ENCODE measurements at regions not wholly inside any gene's neighbourhood (a gene's known extent, or its start where the extent isn't known, plus 50 kb on each side); places are given as distances from the start of the nearest gene placed in this dataset.

DNA sequence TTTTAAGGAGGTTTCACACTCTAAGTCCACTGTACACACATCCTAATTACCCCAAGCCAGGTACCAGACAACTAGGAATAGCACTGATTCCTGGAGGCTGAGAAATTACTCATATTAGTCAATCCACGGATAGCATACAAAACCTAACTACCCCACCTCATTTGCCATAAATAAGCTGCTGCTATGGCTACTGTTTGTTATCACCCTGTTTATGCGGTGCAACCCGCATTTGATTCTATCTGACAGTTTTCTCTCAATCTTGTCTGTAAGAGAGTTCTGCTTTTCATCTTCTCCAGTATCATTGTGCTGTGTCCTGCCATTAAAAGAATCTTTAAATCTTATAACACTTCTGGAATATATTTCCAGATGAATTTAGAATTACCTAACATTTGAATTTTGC is 1496.5 kb downstream of the PLA2G4A start:
- FAIRE-seq = no peak

DNA sequence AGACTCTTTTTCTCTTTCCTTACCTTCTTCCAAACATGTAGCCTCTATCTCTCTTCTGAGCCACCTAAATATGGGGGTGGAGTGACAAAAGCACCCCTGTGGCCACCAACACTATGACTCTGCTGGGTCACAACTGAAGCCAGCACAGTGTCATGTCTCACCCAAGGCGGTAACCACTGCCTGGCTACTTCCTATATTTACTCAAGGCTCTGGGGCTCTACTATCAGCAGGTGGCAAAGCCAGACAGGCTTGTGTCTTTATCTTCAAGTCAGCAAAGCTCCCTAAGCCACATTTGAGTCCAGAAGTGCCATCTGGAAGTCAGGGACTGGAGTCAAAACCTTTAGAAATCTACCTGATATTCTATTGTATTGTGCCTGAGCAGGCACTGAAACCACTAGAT is 1515.2 kb downstream of the PLA2G4A start:
- no peak for FAIRE-seq
- DNase-seq (ENCODE audit: insufficient read length, low spot score) = no peak

More for the DNA sequence above, 1496.5 kb downstream of the PLA2G4A start:
- DNase-seq (ENCODE audit: insufficient read length, low spot score) = no peak

DNA sequence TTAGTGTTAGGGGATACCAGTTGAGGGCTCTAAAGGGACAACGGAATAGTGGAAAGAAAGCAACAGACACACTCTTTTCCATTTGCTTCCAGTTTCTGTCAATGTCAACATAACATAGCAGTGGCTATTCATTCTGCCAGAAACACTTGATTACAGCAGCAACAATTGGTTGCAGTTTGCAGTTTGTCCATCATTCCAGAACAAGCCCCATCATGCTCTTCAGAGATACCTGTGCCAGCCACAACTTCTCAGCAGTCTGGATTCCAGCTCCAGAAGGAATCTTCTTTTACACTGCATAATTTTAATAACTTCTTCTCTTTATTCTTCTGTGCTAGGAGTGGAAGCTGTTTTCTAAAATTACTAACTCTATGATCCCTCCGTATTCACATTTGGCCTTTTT is 1521.4 kb downstream of the PLA2G4A start:
- no peak for DNase-seq (ENCODE audit: insufficient read length, low spot score)
- no peak for FAIRE-seq

DNA sequence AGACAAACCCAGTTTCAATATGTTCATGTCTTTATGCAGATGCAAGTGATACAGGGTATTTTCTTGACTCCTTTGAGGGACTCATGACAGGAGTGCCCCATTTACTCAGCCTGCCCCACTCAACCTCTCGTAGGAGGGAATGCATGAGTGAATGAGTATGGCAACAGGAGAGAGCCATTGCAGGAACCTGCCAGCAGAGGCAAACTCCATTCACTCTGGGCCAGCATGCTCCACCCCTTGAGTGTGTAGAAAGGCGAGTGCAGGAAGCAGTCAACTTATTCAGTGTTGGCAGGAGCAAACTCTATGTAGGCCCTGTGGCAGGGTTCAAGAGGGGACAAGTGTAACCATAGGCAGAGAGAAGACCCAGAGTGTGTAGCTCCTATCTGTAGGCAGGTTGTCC is 1526.3 kb downstream of the PLA2G4A start:
- FAIRE-seq = no peak

DNA sequence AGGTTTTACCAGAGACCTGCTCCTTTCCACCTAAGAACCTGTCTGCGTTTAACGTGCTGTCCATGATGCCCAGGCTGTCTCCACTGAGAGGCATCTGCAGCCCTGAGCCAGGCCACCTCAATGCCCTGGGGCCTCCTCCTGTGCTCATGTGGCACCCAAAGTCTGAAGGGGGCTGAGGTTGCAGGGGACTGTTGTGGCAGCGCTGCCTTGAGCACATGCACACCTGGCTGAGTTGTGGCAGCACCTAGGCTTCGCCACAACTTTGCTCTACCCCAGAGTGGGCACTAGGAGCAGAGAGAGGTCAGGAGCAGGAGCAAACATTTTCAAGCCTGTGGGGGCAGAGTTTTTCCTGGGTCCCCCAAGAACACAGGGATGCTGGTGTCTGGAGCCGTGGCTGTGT is 1527.1 kb downstream of the PLA2G4A start:
- DNase-seq (ENCODE audit: insufficient read length, low spot score) = no peak

More for the DNA sequence above, 1526.3 kb downstream of the PLA2G4A start:
- DNase-seq (ENCODE audit: insufficient read length, low spot score) = no peak

DNA sequence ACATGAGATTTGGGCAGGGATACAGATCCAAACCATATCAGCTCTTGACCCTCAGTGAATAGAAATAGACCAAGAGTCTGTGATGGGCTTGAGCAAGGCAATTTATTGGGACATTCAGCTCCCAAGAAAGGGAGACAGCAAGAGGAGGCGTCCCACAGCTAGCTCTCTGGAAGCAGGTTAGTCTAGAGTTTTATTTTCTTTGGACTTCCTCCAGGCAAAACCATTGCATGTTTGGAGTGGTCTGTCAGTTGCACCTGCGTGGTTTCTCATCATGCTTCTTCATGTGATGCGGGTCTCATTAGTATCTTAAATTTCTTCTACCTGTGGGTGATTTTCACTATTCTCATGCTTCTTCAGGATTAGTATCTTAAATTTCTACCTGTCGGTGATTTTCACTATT is 1530.6 kb downstream of the PLA2G4A start:
- DNase-seq (ENCODE audit: insufficient read length, low spot score) (no peak), FAIRE-seq (no peak)

More for the DNA sequence above, 1527.1 kb downstream of the PLA2G4A start:
- no peak for FAIRE-seq

DNA sequence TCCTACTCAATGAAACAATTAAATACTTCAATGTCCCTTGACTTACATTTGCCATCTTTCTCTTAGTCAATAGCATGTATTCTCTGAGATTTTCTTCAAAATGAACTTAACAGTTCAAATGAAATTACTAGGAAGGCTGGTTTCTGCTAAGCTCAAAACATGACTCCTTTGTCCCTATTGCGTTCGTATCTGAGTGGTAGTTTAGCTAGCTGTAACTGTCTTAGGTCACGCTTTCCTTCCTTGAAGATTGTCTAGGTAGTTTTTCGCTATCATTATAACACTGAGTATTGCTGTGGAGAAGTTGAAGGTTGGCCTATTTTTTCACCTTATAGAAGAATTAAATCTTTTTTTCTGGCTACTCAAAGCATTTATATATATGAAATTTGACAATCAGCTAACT is 1535.2 kb downstream of the PLA2G4A start:
- no peak for DNase-seq (ENCODE audit: insufficient read length, low spot score)
- no peak for FAIRE-seq

DNA sequence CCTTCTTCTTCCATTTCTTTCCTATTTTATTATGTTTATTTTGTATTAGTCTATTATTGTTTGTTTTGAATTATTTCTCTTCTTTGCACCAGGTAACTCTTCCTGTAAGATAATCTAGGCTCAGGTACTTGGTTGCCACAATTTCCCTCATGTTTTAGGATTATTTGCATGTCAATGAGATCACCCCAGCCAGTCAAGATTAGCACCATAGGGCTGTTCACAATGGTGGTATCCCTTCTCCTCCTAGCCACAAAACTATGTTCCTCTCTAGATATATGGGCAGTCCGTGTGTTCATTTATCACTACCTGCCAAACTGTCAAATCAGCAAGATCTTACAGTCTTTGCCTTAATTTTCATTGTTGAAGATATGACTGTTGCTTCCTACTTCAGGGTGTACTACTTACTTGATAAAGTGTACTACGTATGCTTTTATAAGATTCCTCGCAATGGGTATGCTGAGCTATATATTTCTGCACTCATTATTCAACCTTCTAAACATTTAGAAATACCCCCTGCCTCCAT is 1536.2 kb downstream of the PLA2G4A start:
- DNase-seq (ENCODE audit: insufficient read length, low spot score) (no peak), FAIRE-seq (no peak)

DNA sequence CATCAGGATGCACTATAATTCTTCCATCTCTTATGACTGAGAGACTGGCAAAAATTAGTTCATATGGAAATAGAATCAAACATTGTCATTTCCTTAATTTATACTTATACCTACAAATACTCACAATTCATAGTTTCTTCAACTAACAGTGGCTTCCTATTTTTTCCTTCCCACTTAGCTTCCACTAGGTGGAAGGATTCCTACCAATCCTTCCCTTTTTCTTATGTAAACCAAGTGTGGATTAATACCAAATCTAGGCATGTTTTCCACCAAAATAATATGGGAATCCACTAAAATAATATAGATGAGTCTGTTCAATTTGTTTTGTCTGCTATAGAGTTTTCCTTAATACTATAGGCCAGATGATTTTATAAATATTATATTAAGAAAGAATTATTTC is 1537.1 kb downstream of the PLA2G4A start:
- FAIRE-seq = no peak
- DNase-seq (ENCODE audit: insufficient read length, low spot score) = no peak

DNA sequence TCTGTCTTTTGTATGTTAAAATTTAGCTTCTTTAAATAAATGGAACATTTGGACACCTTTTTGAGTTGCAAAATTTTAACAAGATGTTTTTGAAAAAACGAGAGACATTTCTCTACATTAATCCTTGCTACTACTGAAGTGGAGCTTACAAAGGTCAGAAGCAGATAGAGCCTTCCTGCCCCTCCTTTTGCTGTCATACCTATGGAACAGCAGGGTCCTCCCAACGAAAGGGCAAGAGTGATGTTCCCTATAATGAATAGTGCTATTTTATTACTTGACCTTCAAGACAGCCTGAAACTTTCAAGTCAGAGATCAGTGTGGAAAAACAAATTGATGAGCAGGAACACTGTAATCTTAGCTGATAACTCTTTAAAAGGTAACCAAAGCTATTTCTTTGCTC is 1538.9 kb downstream of the PLA2G4A start:
- DNase-seq (ENCODE audit: insufficient read length, low spot score) (no peak), FAIRE-seq (no peak)

DNA sequence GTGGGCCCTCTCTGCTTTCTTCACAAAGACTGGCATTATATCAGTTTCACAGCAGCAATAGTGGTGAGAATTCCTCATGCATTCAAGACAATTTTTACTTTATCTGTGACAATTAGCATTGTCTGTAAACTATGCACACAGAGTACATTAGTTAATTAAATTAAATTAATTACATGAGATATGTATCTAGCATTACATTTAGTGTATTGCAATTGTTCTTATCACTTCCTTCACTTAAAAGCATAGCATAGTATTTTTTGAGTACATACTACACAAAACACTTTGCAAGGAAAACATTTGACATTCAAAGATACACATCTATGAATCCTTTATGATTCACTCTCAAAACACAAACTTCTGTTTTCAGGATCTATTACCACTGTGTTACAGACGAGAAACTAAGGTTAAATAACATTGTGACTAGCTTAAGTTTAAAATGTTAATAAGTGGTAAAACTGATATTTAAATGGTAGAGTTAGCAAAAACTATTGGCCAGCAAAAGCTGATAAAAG is 1542.6 kb downstream of the PLA2G4A start:
- no peak for DNase-seq (ENCODE audit: insufficient read length, low spot score)
- FAIRE-seq = no peak

DNA sequence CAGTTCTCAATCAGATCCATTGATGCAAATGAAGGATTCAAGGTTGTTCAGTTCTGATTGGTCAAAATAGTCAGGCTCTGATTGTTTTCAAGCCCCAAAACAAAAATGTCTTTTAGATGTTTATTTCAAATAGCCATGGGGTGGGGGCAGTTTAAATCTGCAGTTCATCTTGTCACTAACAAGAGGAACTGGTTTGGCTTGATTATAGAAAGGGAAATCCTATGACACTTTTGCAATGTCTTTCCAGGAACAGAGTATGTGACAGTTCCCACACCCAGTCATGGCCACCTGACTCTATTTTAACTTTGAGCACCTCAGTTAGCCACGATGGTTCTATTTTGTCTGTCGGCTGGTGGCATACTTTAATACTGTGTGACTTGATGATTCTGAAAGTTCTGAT is 1544.1 kb downstream of the PLA2G4A start:
- DNase-seq (ENCODE audit: insufficient read length, low spot score) (no peak), FAIRE-seq (no peak)

DNA sequence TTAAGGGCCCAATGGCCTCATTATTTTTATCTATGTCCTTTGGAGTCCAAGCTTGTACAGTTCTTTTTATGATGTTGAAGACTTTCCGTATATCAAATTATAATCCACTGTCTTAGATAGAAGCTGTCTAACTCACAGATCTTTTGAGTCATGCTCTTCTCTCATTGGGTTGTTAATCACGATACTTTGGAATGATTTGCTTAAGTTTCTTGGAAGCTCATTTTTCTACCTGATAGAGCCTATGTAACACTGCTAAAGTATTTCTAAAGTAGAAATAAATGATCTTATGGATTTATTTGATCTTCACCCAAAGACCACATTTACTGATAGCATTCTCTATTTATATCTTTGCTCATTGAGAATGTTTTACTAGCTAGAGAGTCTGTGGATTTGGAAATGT is 1554.1 kb downstream of the PLA2G4A start:
- DNase-seq (ENCODE audit: insufficient read length, low spot score) (no peak), FAIRE-seq (no peak)

DNA sequence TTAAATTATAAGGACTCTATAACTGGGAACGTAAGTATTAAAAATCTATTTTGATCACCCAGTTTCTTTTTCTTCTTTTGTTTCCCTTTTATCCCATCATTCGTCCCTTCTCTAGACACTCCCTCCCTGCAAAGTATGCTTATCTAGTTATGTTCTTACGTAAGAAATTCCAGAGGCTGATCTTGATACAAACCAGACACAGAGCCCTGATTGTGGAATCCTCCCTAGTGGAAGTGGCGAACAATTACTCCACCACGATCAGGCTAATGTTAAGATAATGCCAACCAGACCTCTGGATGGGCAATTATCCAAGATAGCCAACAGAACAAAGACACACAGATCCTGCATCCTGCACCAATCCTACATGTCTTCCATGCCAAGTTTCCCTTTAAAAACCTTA is 1557.4 kb downstream of the PLA2G4A start:
- FAIRE-seq (no peak), DNase-seq (ENCODE audit: insufficient read length, low spot score) (no peak)

DNA sequence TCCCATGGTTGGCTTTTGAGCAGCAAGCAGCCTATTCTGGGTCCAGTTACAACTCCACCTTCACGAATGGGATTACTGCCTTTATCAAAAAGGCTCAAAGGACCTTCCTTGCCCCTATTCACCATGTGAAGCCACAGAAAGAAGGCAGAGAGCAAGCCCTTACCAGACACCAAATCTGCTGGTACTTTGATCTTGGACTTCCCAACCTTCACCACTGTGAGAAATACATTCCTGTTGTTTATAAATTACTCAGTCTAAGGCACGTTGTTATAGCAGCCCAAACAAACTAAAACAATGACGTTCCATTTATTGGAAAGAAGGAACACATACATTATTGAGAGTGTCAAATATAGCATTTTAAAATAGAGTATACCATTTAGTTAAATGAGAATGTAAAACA is 1557.9 kb downstream of the PLA2G4A start:
- DNase-seq (ENCODE audit: insufficient read length, low spot score) (no peak), FAIRE-seq (no peak)

DNA sequence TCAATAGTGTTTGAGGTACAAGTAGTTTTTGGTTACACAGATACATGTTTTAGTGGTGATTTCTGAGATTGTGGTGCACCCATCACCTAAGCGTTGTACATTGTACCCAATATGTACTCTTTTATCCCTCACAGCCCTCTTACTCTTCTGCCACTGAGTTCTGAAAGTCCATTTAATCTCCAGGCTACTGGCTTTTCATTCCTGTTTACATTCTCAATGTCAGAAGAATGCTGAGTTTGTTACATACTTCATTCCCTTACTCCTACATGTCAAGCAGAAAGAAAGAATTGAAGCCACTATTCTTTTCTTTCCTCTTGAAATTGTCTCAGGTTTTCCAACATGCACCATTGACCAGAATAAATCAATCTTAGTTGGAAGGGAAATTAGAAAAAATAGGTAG is 1565.9 kb downstream of the PLA2G4A start:
- FAIRE-seq (no peak), DNase-seq (ENCODE audit: insufficient read length, low spot score) (no peak)

DNA sequence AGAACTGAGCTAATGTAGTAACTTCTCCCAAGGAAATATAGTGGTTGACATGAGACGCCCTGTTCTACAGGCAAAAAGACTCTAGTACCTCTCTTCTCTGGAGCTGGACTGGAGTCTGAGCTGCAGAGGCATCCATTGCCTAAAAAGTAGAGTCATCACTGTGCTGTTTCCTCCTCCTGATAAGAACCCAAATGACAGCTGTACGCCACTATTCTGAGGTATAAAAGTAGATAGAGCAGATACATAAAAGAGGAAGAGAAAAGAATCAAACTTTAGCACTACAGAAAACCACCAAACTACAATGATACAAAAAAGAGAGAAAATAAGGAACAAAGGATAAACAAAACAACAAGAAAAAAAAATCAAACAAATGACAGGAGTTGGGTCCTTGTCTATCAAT is 1568.8 kb downstream of the PLA2G4A start:
- no peak for FAIRE-seq
- DNase-seq (ENCODE audit: insufficient read length, low spot score) = no peak

DNA sequence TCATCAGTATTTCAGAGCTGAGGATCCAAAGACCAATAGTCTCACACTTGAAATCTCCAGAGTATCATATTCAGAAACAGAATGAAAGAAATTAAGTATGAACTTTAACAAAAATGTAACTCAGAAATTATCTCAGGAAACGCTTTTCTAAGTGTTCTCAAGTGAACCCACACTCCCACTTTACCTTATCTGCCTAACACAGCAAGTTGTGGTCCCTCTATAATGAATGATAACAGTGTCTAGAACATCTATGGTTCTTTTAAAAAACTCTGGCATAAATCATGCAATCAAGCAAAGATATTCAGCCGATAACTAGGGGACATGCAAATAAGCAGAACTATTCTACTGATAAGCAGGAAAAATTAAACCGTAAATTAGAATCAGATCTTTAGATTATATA is 1574.2 kb downstream of the PLA2G4A start:
- no peak for DNase-seq (ENCODE audit: insufficient read length, low spot score)
- FAIRE-seq = no peak

DNA sequence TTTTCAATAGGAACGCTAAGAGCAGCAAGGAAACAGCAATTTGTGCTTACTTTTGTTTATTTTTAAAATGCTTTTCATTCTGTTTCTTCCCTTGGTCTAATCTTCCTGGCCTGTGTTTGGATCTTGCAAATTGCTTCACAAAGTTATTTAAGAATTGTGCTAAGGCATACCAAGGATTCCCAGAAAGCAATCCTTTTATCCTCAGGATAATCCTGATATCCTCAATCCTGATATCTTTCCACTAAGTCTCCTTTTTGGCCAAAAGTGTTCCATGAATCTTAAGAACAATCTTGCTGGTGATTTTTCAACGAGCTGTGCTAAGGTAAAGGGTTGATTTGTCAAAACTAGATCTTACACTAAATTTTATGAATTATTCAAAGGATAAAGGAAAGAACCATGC is 1577.9 kb downstream of the PLA2G4A start:
- no peak for DNase-seq (ENCODE audit: insufficient read length, low spot score)
- FAIRE-seq = no peak

DNA sequence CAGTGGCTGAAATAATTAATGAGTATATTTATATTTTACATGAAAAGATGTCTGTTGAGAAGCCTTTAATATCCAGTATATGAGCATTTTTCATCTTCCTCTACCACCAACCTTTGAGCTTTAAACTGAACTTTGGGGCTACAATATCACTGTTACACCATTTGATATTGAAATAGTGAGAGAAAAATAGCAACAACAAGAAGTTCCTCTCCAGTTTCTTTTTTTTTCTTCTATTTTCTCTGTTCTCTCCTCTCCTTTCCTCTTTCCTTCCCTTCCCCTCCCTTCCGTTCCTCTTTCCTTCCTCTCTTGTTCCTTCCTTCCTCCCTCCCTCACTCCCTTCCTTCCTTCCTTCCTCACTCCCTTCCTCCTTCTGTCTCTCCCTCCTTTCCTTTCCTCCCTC is 1591.4 kb downstream of the PLA2G4A start:
- DNase-seq (ENCODE audit: insufficient read length, low spot score) (no peak), FAIRE-seq (no peak)

DNA sequence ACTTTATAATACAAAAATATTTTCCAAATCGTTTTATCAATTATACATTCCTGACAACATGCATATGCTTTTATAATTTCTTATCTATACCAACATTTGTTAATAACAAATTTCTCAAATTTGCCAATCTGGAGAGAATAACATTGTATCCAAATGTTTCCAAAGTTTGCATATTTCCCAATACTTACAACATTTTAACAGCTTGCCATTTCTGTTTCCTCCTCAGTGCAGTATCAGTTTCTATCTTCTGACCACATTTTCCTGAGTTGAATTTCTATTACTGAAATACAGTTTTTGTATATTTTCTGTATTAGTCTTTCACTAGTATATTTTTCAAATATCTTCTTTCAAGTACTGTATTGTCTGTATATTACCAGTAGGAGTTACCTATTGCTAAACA is 1594.3 kb downstream of the PLA2G4A start:
- DNase-seq (ENCODE audit: insufficient read length, low spot score) = no peak
- no peak for FAIRE-seq

DNA sequence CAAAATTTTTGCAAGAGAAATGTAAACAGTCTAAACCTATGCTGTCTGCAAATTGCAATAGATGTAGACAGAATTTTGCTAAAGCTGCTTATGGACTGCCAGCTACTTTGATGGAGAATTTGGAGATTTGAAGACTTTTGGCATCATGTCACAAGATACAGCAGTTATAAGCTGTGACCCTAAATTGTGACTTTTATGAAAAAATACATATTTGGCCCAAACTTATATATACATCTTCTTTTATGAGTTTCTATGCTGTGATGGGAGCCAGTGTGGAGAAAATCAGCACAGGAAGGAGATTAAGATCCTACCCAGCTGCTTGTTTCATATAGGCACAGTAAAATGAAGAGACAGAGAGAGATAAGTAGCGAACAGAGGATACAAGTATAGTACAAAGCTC is 1595.4 kb downstream of the PLA2G4A start:
- no peak for DNase-seq (ENCODE audit: insufficient read length, low spot score)

DNA sequence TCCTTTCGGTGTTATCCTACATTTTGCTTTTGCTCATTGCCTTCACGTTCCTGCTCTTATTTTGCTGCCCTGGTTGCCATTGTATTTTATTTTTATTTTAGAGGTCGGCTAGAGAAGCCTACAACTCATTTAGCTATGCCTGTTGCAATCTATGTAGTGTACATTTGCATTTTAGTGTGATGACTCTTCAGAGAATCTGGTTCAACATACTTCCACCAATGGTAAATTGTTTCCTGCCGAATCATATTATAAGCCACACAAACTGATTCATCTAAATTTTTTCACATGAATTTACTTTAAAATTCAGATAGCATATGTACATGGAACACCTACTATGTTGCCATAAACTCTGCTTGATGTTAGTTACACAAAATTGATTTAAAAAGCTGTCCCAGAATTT is 1596.9 kb downstream of the PLA2G4A start:
- FAIRE-seq (no peak), DNase-seq (ENCODE audit: insufficient read length, low spot score) (no peak)

More for the DNA sequence above, 1595.4 kb downstream of the PLA2G4A start:
- no peak for FAIRE-seq

Data from HTR-8/SVneo (cell line).